Erythroblast (primary cell): ENCODE measurements at regions not wholly inside any gene's neighbourhood (a gene's known extent, or its start where the extent isn't known, plus 50 kb on each side); places are given as distances from the start of the nearest gene placed in this dataset.

Source experiments
- GATA1 ChIP-seq: IDR thresholded peaks from 2 replicates; pipeline ENCODE4 v1.6.1; 2011; ENCODE audit warnings: low read depth, mild to moderate bottlenecking, control low read depth, low read length, moderate library complexity
- POLR2A ChIP-seq: IDR thresholded peaks from 2 replicates; pipeline ENCODE4 v1.6.1; 2011; ENCODE audit warnings: mild to moderate bottlenecking, low read length

DNA sequence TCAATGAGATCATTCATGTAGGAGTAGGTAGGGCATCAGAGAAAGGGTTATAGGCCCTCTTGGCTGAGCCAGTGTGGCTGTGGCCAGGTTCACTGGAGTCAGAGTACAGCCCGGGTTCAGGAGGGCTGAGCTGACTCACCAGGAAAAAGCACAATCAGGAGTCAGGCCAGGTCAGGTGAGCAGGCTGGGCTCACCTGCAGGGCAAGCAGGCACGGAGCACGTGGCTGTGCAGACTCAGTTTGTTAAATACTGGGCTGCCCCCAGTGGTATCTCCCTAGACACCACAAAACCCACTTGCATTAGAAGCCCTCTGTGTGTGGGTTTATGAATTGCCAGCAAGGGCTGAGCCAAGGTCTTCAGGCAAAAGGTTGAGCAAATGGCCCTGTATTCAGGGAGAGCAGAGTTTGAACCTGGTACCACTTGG is 122.1 kb upstream of the SERBP1 start:
- TF ChIP-seq POLR2A (no peak), GATA1 (no peak)
